Suprapubic skin (tissue), 4 donors: ENCODE measurements at regions not wholly inside any gene's neighbourhood (a gene's known extent, or its start where the extent isn't known, plus 50 kb on each side); places are given as distances from the start of the nearest gene placed in this dataset.

ENCODE experiments used
- EP300 ChIP-seq: sonication (generic); formaldehyde crosslinking; IDR thresholded peaks from one replicate; pipeline ENCODE4 v1.6.1; 2017; ENCODE audit warnings: antibody characterized with exemption
- POLR2A ChIP-seq, 2 donors: fragments of 450-650 bp; IDR thresholded peaks; one replicate each; pipeline ENCODE4 v1.6.1; 2017; ENCODE audit warnings: antibody characterized with exemption in 2 of 2, mild to moderate bottlenecking in 2 of 2, moderate library complexity in 2 of 2
- POLR2AphosphoS5 ChIP-seq, 3 donors: sonication (generic); formaldehyde crosslinking; IDR thresholded peaks; one replicate each; pipeline ENCODE4 v1.6.1; 2017; ENCODE audit warnings: antibody characterized with exemption in 3 of 3
- TF ChIP-seq, protein P1 (sequence below), 2 donors: fragments of 200-600 bp in 1 of 2; fragments of 450-650 bp in 1 of 2; sonication (generic) in 1 of 2; IDR thresholded peaks; one replicate each; pipeline ENCODE4 v1.5.1; 2016 to 2019; ENCODE audit warnings: antibody characterized with exemption in 2 of 2, mild to moderate bottlenecking in 1 of 2, moderate library complexity in 1 of 2

DNA sequence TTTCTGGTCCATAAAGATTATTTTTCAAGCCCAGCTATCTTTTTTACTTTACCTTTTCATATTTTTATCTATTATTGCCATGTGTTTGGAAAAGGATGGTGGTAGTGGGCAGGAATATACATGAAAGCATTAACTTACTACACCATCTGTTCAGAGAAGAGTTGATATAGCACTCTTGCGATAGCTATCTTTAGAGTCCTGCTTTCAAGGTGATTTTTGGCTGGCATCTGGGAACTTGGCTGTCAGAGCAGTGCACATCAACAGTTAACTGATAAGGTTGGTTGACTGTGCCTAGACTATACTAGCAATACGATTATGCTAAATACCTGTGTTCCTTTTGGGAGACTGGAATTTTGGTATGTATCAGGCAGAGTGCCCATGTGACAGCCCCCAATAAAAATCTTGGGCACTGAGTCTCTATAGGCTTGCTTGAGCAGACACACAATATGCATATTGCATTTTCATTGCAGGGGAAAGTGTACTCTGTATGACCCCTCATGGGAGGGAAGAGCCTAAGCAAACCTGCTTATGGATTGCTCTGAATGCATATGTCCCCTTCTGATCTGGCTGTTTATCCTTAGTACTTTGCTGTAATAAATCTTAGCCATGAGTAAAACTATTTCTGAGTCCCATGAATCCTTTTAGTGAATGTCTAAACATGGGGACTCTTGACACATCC lies 227.6 kb upstream of the C9orf72 start:
- TF ChIP-seq, protein P1, sequence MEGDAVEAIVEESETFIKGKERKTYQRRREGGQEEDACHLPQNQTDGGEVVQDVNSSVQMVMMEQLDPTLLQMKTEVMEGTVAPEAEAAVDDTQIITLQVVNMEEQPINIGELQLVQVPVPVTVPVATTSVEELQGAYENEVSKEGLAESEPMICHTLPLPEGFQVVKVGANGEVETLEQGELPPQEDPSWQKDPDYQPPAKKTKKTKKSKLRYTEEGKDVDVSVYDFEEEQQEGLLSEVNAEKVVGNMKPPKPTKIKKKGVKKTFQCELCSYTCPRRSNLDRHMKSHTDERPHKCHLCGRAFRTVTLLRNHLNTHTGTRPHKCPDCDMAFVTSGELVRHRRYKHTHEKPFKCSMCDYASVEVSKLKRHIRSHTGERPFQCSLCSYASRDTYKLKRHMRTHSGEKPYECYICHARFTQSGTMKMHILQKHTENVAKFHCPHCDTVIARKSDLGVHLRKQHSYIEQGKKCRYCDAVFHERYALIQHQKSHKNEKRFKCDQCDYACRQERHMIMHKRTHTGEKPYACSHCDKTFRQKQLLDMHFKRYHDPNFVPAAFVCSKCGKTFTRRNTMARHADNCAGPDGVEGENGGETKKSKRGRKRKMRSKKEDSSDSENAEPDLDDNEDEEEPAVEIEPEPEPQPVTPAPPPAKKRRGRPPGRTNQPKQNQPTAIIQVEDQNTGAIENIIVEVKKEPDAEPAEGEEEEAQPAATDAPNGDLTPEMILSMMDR (IDR thresholded peaks at IDR 0.05): no peak
- TF ChIP-seq POLR2AphosphoS5 (IDR thresholded peaks at IDR 0.05): no peak
- no peak for TF ChIP-seq POLR2A (IDR thresholded peaks at IDR 0.05)
- TF ChIP-seq EP300: no peak
